ENCODE measurements at regions not wholly inside any gene's neighbourhood (a gene's known extent, or its start where the extent isn't known, plus 50 kb on each side); places are given as distances from the start of the nearest gene placed in this dataset.

GRCh38 chr2:204264085-204264553 lies 281.2 kb upstream of the PARD3B start:
- TF ChIP-seq POLR2A (IDR thresholded peaks at IDR 0.05) = no peak
- TF ChIP-seq, protein P1, sequence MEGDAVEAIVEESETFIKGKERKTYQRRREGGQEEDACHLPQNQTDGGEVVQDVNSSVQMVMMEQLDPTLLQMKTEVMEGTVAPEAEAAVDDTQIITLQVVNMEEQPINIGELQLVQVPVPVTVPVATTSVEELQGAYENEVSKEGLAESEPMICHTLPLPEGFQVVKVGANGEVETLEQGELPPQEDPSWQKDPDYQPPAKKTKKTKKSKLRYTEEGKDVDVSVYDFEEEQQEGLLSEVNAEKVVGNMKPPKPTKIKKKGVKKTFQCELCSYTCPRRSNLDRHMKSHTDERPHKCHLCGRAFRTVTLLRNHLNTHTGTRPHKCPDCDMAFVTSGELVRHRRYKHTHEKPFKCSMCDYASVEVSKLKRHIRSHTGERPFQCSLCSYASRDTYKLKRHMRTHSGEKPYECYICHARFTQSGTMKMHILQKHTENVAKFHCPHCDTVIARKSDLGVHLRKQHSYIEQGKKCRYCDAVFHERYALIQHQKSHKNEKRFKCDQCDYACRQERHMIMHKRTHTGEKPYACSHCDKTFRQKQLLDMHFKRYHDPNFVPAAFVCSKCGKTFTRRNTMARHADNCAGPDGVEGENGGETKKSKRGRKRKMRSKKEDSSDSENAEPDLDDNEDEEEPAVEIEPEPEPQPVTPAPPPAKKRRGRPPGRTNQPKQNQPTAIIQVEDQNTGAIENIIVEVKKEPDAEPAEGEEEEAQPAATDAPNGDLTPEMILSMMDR (IDR thresholded peaks at IDR 0.05) = no peak

Data from right lobe of liver (tissue), 4 donors.